HFFc6 (cell line): ENCODE measurements at regions not wholly inside any gene's neighbourhood (a gene's known extent, or its start where the extent isn't known, plus 50 kb on each side); places are given as distances from the start of the nearest gene placed in this dataset.

ENCODE experiments used
- DNase-seq: peaks from one replicate; pipeline ENCODE4 v3.0.0-alpha.2; 2018
- H3K27ac Mint-ChIP-seq: 2 replicates; pipeline ENCODE4 v1.8.0; 2020; ENCODE audit warnings: mild to moderate bottlenecking, mixed read lengths
- H3K27me3 Mint-ChIP-seq: 2 replicates; pipeline ENCODE4 v1.8.0; 2021; ENCODE audit warnings: mild to moderate bottlenecking, moderate library complexity, mixed read lengths; ENCODE audit not compliant: insufficient read depth
- H3K36me3 Mint-ChIP-seq: 2 replicates; pipeline ENCODE4 v1.8.0; 2021; ENCODE audit warnings: low read depth, mixed read lengths
- H3K4me1 Mint-ChIP-seq: 2 replicates; pipeline ENCODE4 v1.8.0; 2020; ENCODE audit warnings: low read depth, mixed read lengths
- H3K4me3 Mint-ChIP-seq: 2 replicates; pipeline ENCODE4 v1.8.0; 2020; ENCODE audit warnings: mild to moderate bottlenecking, moderate library complexity, mixed read lengths
- H3K9me3 Mint-ChIP-seq: 2 replicates; pipeline ENCODE4 v1.8.0; 2020; ENCODE audit warnings: mild to moderate bottlenecking, mixed read lengths
- TF ChIP-seq, protein P1 (sequence below): fragments of 200-600 bp; sonication (generic); IDR thresholded peaks from 2 replicates; pipeline ENCODE4 v1.5.0; 2021; ENCODE audit warnings: antibody characterized with exemption, mild to moderate bottlenecking

DNA sequence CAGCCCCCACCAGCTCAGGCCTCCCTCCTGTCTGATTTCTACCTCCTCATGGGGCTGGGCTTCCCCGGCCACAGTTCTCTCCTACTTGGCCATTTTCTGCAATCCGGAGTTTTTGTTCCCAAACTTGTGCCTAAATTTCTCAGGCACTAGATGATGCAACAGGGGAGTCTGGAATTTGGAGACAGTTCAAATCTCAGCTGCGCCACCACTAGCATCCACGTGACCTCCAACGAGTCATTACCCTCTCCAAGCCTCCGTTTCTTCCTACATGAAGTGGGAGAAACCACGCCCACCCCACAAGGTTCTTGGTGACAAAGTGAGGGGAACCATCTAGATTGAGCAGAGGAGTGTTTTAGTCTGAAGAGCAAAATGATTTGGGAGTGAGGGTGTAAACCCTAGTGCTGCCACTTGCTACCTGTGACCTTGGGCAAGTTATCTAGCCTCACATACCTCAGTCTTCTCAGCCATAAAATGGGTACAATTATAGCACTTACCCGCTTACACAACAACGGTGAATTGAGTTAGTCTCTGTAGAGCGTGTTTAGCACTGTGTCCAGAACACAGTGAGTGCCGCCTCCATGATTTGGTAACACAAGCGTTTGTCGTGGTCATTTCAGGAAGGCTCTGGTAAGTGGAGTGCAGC lies 61.4 kb upstream of the ASAP2 start:
- peak overlapping the region; percentile 57 for H3K27ac Mint-ChIP-seq
- peaks cover 5% of the 10 kb centered on the region; the same call in 1 of the 2 replicates for H3K27me3 Mint-ChIP-seq
- H3K4me3 Mint-ChIP-seq = no peak overlapping the region
- H3K36me3 Mint-ChIP-seq = no peaks in the 10 kb centered on the region
- H3K4me1 Mint-ChIP-seq = peaks cover 57% of the 10 kb centered on the region
- TF ChIP-seq, protein P1, sequence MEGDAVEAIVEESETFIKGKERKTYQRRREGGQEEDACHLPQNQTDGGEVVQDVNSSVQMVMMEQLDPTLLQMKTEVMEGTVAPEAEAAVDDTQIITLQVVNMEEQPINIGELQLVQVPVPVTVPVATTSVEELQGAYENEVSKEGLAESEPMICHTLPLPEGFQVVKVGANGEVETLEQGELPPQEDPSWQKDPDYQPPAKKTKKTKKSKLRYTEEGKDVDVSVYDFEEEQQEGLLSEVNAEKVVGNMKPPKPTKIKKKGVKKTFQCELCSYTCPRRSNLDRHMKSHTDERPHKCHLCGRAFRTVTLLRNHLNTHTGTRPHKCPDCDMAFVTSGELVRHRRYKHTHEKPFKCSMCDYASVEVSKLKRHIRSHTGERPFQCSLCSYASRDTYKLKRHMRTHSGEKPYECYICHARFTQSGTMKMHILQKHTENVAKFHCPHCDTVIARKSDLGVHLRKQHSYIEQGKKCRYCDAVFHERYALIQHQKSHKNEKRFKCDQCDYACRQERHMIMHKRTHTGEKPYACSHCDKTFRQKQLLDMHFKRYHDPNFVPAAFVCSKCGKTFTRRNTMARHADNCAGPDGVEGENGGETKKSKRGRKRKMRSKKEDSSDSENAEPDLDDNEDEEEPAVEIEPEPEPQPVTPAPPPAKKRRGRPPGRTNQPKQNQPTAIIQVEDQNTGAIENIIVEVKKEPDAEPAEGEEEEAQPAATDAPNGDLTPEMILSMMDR = no peak
- no peaks in the 10 kb centered on the region for H3K9me3 Mint-ChIP-seq
- peak; percentile 32 for DNase-seq

DNA sequence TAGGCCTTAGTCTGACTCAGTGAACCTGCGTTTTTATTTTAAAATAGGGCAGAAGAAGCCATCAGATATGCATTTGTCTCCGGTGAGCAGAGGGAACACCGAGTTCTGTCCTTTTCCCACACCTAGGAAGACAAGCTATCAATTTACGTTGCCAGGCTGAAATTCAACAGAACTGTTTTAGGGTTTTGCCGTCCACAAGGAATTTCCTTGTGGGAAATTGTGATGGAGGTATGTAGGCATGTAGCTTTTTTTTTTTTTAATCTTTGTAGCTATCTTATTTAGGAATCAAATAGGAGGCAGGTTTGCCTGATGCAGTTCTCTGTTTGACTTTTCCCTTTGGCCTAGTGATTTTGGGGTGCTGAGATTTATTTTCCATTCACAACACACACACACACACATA lies 62.0 kb upstream of the ASAP2 start:
- no peaks in the 10 kb centered on the region for H3K36me3 Mint-ChIP-seq
- H3K9me3 Mint-ChIP-seq = no peaks in the 10 kb centered on the region
- peaks cover 5% of the 10 kb centered on the region; the same call in 1 of the 2 replicates for H3K27me3 Mint-ChIP-seq
- no peak for DNase-seq
- H3K4me1 Mint-ChIP-seq = peaks cover 62% of the 10 kb centered on the region
- no peak overlapping the region for H3K4me3 Mint-ChIP-seq
- peak overlapping the region; percentile 57 for H3K27ac Mint-ChIP-seq
- TF ChIP-seq, protein P1 = no peak

DNA sequence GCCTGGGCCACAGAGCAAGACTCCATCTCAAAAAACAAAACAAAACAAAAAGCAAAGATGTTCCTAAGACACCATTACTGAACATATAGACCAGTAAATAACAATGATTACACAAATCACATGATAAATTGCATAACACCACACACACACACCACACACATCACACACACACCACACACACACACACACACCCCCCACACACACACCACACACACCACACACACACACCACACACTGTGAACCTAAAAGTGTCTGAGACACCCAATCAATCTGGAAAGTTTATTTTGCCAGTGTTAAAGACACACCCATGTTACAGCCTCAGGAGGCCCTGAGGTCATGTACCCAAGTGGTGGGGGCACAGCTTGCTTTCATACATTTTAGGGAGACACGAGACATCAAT lies 62.6 kb upstream of the ASAP2 start:
- Mint-ChIP-seq H3K27me3 (peaks cover 5% of the 10 kb centered on the region; the same call in 1 of the 2 replicates), H3K4me3 (no peak overlapping the region), H3K27ac (peak overlapping the region; percentile 13; the same call in 1 of the 2 replicates), H3K4me1 (peaks cover 62% of the 10 kb centered on the region), H3K9me3 (no peaks in the 10 kb centered on the region), H3K36me3 (no peaks in the 10 kb centered on the region)
- no peak for DNase-seq
- TF ChIP-seq, protein P1 = no peak

DNA sequence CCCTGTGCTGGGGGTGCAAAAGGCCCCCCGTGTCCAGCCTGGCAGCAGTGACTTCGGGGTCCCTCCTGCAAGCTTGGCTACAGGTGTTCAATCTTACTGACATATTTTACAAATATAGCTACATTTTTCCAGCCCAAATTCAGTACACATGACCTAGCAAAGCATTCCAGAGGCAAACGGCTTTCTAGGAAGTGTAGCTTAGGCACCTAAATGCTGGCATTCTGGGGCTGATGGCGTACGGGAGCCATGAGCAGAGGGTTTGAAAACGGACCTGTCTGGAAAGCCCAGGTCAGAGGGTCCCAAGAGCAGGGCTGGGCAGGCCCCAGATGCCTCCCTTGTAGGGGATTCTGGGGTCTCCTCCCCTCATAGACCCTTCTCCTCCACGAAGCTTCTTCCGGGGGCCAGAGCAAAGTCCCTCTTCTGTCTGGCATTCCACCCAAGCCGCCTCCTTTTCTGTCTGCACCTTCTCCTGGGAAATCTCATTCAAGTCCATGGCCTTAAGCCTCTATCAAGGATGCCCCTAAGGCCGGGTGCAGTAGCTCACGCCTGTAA lies 63.3 kb upstream of the ASAP2 start:
- no peaks in the 10 kb centered on the region for H3K36me3 Mint-ChIP-seq
- DNase-seq = no peak
- peaks cover 5% of the 10 kb centered on the region for H3K27me3 Mint-ChIP-seq
- peak overlapping the region; percentile 61 for H3K27ac Mint-ChIP-seq
- TF ChIP-seq, protein P1 = no peak
- no peaks in the 10 kb centered on the region for H3K9me3 Mint-ChIP-seq
- peaks cover 62% of the 10 kb centered on the region for H3K4me1 Mint-ChIP-seq
- peak overlapping the region; percentile 67 for H3K4me3 Mint-ChIP-seq

DNA sequence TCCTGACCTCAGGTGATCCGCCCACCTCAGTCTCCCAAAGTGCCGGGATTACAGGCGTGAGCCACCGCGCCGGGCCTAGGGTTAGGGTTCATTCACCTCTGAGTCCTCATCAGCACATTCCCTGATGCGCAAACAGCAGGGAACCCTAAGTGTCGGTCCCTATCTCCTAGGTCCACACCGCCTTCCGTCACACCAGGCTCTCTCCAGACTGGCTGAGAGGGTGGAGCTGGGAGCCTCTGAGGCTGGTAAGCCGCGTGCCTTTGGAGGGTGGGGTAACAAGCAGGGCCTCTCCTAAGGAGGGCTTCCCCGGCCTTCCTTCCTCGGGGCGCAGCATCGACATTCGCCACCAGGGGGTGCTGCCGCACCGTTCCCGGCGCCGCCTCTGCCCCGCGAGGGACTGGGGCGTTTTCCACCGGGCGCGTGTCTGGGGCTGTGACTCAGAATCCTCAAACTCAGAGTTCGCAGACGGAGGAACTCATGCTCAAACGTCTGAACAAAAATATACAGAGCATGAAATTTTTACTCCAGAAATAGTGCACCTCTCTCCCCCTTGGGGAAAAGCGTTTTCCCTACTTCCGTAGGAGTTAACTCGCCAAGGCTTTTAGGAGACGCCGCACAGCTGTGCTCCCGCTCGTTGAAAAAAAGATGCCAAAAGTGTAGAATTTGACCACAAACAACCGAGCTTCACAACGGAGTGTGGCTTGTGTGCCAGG lies 63.9 kb upstream of the ASAP2 start:
- H3K4me1 Mint-ChIP-seq = peaks cover 62% of the 10 kb centered on the region
- H3K27me3 Mint-ChIP-seq = peaks cover 5% of the 10 kb centered on the region
- H3K27ac Mint-ChIP-seq = peak overlapping the region; percentile 71
- no peaks in the 10 kb centered on the region for H3K9me3 Mint-ChIP-seq
- peak; percentile 85 for DNase-seq
- H3K4me3 Mint-ChIP-seq = peak overlapping the region; percentile 67
- TF ChIP-seq, protein P1 = peak; percentile 100
- H3K36me3 Mint-ChIP-seq = no peaks in the 10 kb centered on the region
